ENCODE measurements at regions not wholly inside any gene's neighbourhood (a gene's known extent, or its start where the extent isn't known, plus 50 kb on each side); places are given as distances from the start of the nearest gene placed in this dataset.

- H3K36me3 ChIP-seq = no peaks in the 10 kb centered on the region
- H3K9me3 ChIP-seq = no peaks in the 10 kb centered on the region
- TF ChIP-seq CTCF (IDR thresholded peaks at IDR 0.05) = no peak
- no peak for TF ChIP-seq EP300 (IDR thresholded peaks at IDR 0.05)
- TF ChIP-seq POLR2A (IDR thresholded peaks at IDR 0.05) = no peak
- no peak for TF ChIP-seq POLR2AphosphoS5 (IDR thresholded peaks at IDR 0.05)
- 48% methylated on average over 7 of the region's 7 CpGs for WGBS
- H3K27ac ChIP-seq = no peak overlapping the region
- peaks cover 33% of the 10 kb centered on the region for H3K4me1 ChIP-seq
- no peak overlapping the region for H3K4me3 ChIP-seq
- no peak for DNase-seq (ENCODE audit: low spot score in 2 of 2)
- H3K27me3 ChIP-seq = no peaks in the 10 kb centered on the region
Observed at GRCh38 chr9:89991204-89991790, 386.5 kb downstream of the GADD45G start.

GRCh38 chr9:89992326-89993198 is 387.8 kb downstream of the GADD45G start:
- H3K4me3 ChIP-seq = no peak overlapping the region
- H3K4me1 ChIP-seq = peaks cover 35% of the 10 kb centered on the region
- TF ChIP-seq EP300 (IDR thresholded peaks at IDR 0.05) (no peak), POLR2A (IDR thresholded peaks at IDR 0.05) (no peak), CTCF (IDR thresholded peaks at IDR 0.05) (no peak), POLR2AphosphoS5 (IDR thresholded peaks at IDR 0.05) (no peak)
- no peaks in the 10 kb centered on the region for H3K27me3 ChIP-seq
- DNase-seq (ENCODE audit: low spot score in 2 of 2) = no peak
- no peaks in the 10 kb centered on the region for H3K36me3 ChIP-seq
- no peaks in the 10 kb centered on the region for H3K9me3 ChIP-seq
- H3K27ac ChIP-seq = no peak overlapping the region
- 86% methylated on average over 15 of the region's 16 CpGs for WGBS

- peaks cover 44% of the 10 kb centered on the region for H3K4me1 ChIP-seq
- no peak overlapping the region for H3K4me3 ChIP-seq
- H3K27ac ChIP-seq = no peak overlapping the region
- H3K27me3 ChIP-seq = no peaks in the 10 kb centered on the region
- no peaks in the 10 kb centered on the region for H3K36me3 ChIP-seq
- 33% methylated on average over 5 of the region's 5 CpGs for WGBS
- DNase-seq (ENCODE audit: low spot score in 2 of 2) = no peak
- H3K9me3 ChIP-seq = no peaks in the 10 kb centered on the region
- TF ChIP-seq POLR2A (IDR thresholded peaks at IDR 0.05) (no peak), EP300 (IDR thresholded peaks at IDR 0.05) (no peak), POLR2AphosphoS5 (IDR thresholded peaks at IDR 0.05) (no peak), CTCF (IDR thresholded peaks at IDR 0.05) (no peak)
Observed at GRCh38 chr9:89993678-89994630, 389.1 kb downstream of the GADD45G start.

- Histone ChIP-seq H3K27me3 (no peaks in the 10 kb centered on the region), H3K27ac (no peak overlapping the region), H3K36me3 (no peaks in the 10 kb centered on the region), H3K4me1 (peaks cover 55% of the 10 kb centered on the region), H3K9me3 (no peaks in the 10 kb centered on the region), H3K4me3 (no peak overlapping the region)
- DNase-seq (ENCODE audit: low spot score in 2 of 2) = no peak
- TF ChIP-seq EP300 (IDR thresholded peaks at IDR 0.05) = no peak
- TF ChIP-seq POLR2A (IDR thresholded peaks at IDR 0.05) = no peak
- no peak for TF ChIP-seq CTCF (IDR thresholded peaks at IDR 0.05)
- no peak for TF ChIP-seq POLR2AphosphoS5 (IDR thresholded peaks at IDR 0.05)
- 79% methylated on average over 19 of the region's 19 CpGs for WGBS
Observed at GRCh38 chr9:89994988-89995613, 390.3 kb downstream of the GADD45G start.

Data from suprapubic skin (tissue), 4 donors.